ENCODE measurements at regions not wholly inside any gene's neighbourhood (a gene's known extent, or its start where the extent isn't known, plus 50 kb on each side); places are given as distances from the start of the nearest gene placed in this dataset.

GRCh38 chr13:72462726-72463125, 264.7 kb downstream of the MZT1 start (continued):
- no peak for TF ChIP-seq ZNF274 (IDR thresholded peaks at IDR 0.05; ENCODE audit: low read depth, low read length)
- TF ChIP-seq, protein P1, sequence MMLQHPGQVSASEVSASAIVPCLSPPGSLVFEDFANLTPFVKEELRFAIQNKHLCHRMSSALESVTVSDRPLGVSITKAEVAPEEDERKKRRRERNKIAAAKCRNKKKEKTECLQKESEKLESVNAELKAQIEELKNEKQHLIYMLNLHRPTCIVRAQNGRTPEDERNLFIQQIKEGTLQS (IDR thresholded peaks at IDR 0.05), result no peak
- TF ChIP-seq POLR2A (IDR thresholded peaks at IDR 0.05; ENCODE audit: borderline replicate concordance, extremely low read depth, insufficient read depth, insufficient read length), result no peak
- no peak for TF ChIP-seq SP1 (IDR thresholded peaks at IDR 0.05; ENCODE audit: low read depth)

DNA sequence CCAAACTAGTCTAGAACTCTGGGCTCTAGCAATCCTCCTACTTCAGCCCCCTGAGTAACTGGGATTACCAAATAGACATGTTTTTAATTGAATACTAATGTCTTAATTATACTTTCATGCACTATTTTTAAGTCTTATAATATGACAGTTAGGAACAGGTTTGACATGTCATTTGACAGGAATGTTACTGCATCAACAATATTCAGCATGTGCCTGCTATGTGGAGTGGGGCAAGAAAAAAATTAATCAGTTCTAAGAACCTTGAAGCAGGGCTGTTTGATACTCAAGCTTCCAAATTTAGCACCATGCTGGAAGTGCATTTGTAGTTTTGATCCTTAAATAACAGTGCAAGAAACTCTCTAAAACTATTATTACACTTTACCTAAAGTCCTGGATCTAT, 265.3 kb downstream of the MZT1 start:
- POLR2A ChIA-PET, result no interaction called here
- H3K4me2 ChIP-seq (ENCODE audit: low read length), result no peak overlapping the region
- RAD21 ChIA-PET (ENCODE audit: low non-redundant PET in 1 of 2, low total read pairs in 2 of 2, uncharacterized antibody in 2 of 2, unreplicated experiment in 2 of 2), result no interaction called here
- CTCF ChIA-PET, result no interaction called here
- H3K9me3 ChIP-seq (ENCODE audit: control insufficient read depth in 1 of 2, insufficient read depth in 1 of 2, low read depth in 1 of 2, low read length in 2 of 2), result no peaks in the 10 kb centered on the region
- no peaks in the 10 kb centered on the region for H3K4me1 ChIP-seq (ENCODE audit: control insufficient read depth in 1 of 2, insufficient read depth in 2 of 2, low read length in 2 of 2)
- BruUV-seq (replicated peaks), result no TSS peak
- no peaks in the 10 kb centered on the region for H3K27me3 ChIP-seq (ENCODE audit: insufficient read depth, low read length)
- no peak overlapping the region for H3K27ac ChIP-seq (ENCODE audit: low read depth, low read length)
- TF ChIP-seq, protein P2, sequence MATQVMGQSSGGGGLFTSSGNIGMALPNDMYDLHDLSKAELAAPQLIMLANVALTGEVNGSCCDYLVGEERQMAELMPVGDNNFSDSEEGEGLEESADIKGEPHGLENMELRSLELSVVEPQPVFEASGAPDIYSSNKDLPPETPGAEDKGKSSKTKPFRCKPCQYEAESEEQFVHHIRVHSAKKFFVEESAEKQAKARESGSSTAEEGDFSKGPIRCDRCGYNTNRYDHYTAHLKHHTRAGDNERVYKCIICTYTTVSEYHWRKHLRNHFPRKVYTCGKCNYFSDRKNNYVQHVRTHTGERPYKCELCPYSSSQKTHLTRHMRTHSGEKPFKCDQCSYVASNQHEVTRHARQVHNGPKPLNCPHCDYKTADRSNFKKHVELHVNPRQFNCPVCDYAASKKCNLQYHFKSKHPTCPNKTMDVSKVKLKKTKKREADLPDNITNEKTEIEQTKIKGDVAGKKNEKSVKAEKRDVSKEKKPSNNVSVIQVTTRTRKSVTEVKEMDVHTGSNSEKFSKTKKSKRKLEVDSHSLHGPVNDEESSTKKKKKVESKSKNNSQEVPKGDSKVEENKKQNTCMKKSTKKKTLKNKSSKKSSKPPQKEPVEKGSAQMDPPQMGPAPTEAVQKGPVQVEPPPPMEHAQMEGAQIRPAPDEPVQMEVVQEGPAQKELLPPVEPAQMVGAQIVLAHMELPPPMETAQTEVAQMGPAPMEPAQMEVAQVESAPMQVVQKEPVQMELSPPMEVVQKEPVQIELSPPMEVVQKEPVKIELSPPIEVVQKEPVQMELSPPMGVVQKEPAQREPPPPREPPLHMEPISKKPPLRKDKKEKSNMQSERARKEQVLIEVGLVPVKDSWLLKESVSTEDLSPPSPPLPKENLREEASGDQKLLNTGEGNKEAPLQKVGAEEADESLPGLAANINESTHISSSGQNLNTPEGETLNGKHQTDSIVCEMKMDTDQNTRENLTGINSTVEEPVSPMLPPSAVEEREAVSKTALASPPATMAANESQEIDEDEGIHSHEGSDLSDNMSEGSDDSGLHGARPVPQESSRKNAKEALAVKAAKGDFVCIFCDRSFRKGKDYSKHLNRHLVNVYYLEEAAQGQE (IDR thresholded peaks at IDR 0.05; ENCODE audit: low read depth), result no peak
- TF ChIP-seq SRF (IDR thresholded peaks at IDR 0.05; ENCODE audit: low read depth) (no peak), POLR2AphosphoS5 (IDR thresholded peaks at IDR 0.05; ENCODE audit: low read depth, low read length) (no peak), YY1 (IDR thresholded peaks at IDR 0.05; ENCODE audit: extremely low read depth, insufficient replicate concordance, low read depth, low read length) (no peak), ZFX (IDR thresholded peaks at IDR 0.05) (no peak), CBX3 (IDR thresholded peaks at IDR 0.05; ENCODE audit: low read depth) (no peak), JUND (IDR thresholded peaks at IDR 0.05) (no peak), TCF7L2 (IDR thresholded peaks at IDR 0.05; ENCODE audit: borderline replicate concordance, extremely low read depth, insufficient read depth, insufficient read length) (no peak), CTCF (IDR thresholded peaks at IDR 0.05 in 2 of 3, conservative IDR thresholded peaks at IDR 0.05 in 1 of 3; ENCODE audit: borderline replicate concordance in 1 of 3, insufficient read depth in 1 of 3, low read depth in 2 of 3, low read length in 2 of 3) (no peak), ZNF274 (IDR thresholded peaks at IDR 0.05; ENCODE audit: low read depth, low read length) (no peak), POLR2A (IDR thresholded peaks at IDR 0.05; ENCODE audit: borderline replicate concordance, extremely low read depth, insufficient read depth, insufficient read length) (no peak), EZH2 (IDR thresholded peaks at IDR 0.05) (no peak), CEBPB (IDR thresholded peaks at IDR 0.05; ENCODE audit: low read depth) (no peak), FOSL1 (IDR thresholded peaks at IDR 0.05; ENCODE audit: low read depth) (no peak), RAD21 (IDR thresholded peaks at IDR 0.05; ENCODE audit: low read depth) (no peak), EGR1 (IDR thresholded peaks at IDR 0.05; ENCODE audit: low read depth) (no peak), SIN3A (IDR thresholded peaks at IDR 0.05; ENCODE audit: low read depth) (no peak)
- TF ChIP-seq, protein P3, sequence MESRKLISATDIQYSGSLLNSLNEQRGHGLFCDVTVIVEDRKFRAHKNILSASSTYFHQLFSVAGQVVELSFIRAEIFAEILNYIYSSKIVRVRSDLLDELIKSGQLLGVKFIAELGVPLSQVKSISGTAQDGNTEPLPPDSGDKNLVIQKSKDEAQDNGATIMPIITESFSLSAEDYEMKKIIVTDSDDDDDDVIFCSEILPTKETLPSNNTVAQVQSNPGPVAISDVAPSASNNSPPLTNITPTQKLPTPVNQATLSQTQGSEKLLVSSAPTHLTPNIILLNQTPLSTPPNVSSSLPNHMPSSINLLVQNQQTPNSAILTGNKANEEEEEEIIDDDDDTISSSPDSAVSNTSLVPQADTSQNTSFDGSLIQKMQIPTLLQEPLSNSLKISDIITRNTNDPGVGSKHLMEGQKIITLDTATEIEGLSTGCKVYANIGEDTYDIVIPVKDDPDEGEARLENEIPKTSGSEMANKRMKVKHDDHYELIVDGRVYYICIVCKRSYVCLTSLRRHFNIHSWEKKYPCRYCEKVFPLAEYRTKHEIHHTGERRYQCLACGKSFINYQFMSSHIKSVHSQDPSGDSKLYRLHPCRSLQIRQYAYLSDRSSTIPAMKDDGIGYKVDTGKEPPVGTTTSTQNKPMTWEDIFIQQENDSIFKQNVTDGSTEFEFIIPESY (IDR thresholded peaks at IDR 0.05; ENCODE audit: extremely low read depth, insufficient replicate concordance, low read length), result no peak
- H3K36me3 ChIP-seq (ENCODE audit: control insufficient read depth in 1 of 2, insufficient read depth in 2 of 2, low read length in 2 of 2), result no peaks in the 10 kb centered on the region
- no peak overlapping the region for H3K4me3 ChIP-seq (replicated peaks in 1 of 2; ENCODE audit: low read depth in 1 of 2, low read length in 2 of 2)
- H3K9me2 ChIP-seq (ENCODE audit: insufficient read depth), result no peaks in the 10 kb centered on the region
- no peaks in the 10 kb centered on the region for H4K20me1 ChIP-seq (ENCODE audit: insufficient read depth)
- H2AFZ ChIP-seq (ENCODE audit: low read depth, low read length, poor library complexity, severe bottlenecking), result no peak overlapping the region
- DNase-seq (ENCODE audit: low read depth, low spot score) (no peak), ATAC-seq (no peak)
- intact Hi-C loops (cut with micrococcal nuclease), result no loop called here
- no peaks in the 10 kb centered on the region for H3K79me2 ChIP-seq (ENCODE audit: insufficient read depth, low read length)
- H3K9ac ChIP-seq (ENCODE audit: low read length), result no peak overlapping the region
